ENCODE measurements at regions not wholly inside any gene's neighbourhood (a gene's known extent, or its start where the extent isn't known, plus 50 kb on each side); places are given as distances from the start of the nearest gene placed in this dataset.

GRCh38 chr7:50860598-50860997 is 77.9 kb upstream of the GRB10 start:
- H3K27me3 ChIP-seq (ENCODE audit: control insufficient read depth, insufficient read depth, low read length): peaks cover 5% of the 10 kb centered on the region
- no peaks in the 10 kb centered on the region for H3K9me3 ChIP-seq (ENCODE audit: control insufficient read depth, insufficient read depth, low read depth, low read length)
- H3K79me2 ChIP-seq (ENCODE audit: control insufficient read depth, insufficient read depth, low read length): no peaks in the 10 kb centered on the region
- no peak overlapping the region for H3K4me2 ChIP-seq (ENCODE audit: extremely low read depth, insufficient read depth, low read length)
- H3K4me1 ChIP-seq (ENCODE audit: control insufficient read depth, extremely low read depth, insufficient read depth, low read length): no peaks in the 10 kb centered on the region
- no peak overlapping the region for H3K9ac ChIP-seq (ENCODE audit: insufficient read depth, low read length)
- H3K36me3 ChIP-seq (ENCODE audit: control insufficient read depth, insufficient read depth, low read length): no peaks in the 10 kb centered on the region
- no peak for DNase-seq (ENCODE audit: low read depth in 2 of 2)
- no peak overlapping the region for H3K27ac ChIP-seq (ENCODE audit: insufficient read depth, low read length)
- H2AFZ ChIP-seq (ENCODE audit: low read length): no peak overlapping the region
- H3K4me3 ChIP-seq (replicated peaks in 1 of 4; ENCODE audit: control extremely low read depth in 1 of 4, insufficient read depth in 1 of 4, low read depth in 3 of 4, low read length in 4 of 4): no peak overlapping the region
- TF ChIP-seq EZH2 (IDR thresholded peaks at IDR 0.05; ENCODE audit: low read length, missing control alignments) (no peak), CTCF (conservative IDR thresholded peaks at IDR 0.05 in 1 of 2, IDR thresholded peaks at IDR 0.05 in 1 of 2; ENCODE audit: low read depth in 1 of 2, low read length in 2 of 2) (no peak)
- H4K20me1 ChIP-seq (ENCODE audit: control insufficient read depth, extremely low read depth, insufficient read depth, low read length): no peaks in the 10 kb centered on the region

GRCh38 chr7:50860174-50860573 is 77.5 kb upstream of the GRB10 start:
- peaks cover 7% of the 10 kb centered on the region for H3K27me3 ChIP-seq (ENCODE audit: control insufficient read depth, insufficient read depth, low read length)
- TF ChIP-seq EZH2 (IDR thresholded peaks at IDR 0.05; ENCODE audit: low read length, missing control alignments) (no peak), CTCF (conservative IDR thresholded peaks at IDR 0.05 in 1 of 2, IDR thresholded peaks at IDR 0.05 in 1 of 2; ENCODE audit: low read depth in 1 of 2, low read length in 2 of 2) (no peak)

GRCh38 chr7:50858528-50859245 is 76.0 kb upstream of the GRB10 start:
- Histone ChIP-seq H3K27me3 (ENCODE audit: control insufficient read depth, insufficient read depth, low read length) (peaks cover 9% of the 10 kb centered on the region), H3K4me2 (ENCODE audit: extremely low read depth, insufficient read depth, low read length) (no peak overlapping the region), H3K9ac (ENCODE audit: insufficient read depth, low read length) (no peak overlapping the region)

More at GRCh38 chr7:50860174-50860573, 77.5 kb upstream of the GRB10 start:
- no peak overlapping the region for H2AFZ ChIP-seq (ENCODE audit: low read length)
- no peak for DNase-seq (ENCODE audit: low read depth in 2 of 2)
- H3K4me3 ChIP-seq (replicated peaks in 1 of 4; ENCODE audit: control extremely low read depth in 1 of 4, insufficient read depth in 1 of 4, low read depth in 3 of 4, low read length in 4 of 4): no peak overlapping the region
- H3K4me1 ChIP-seq (ENCODE audit: control insufficient read depth, extremely low read depth, insufficient read depth, low read length): no peaks in the 10 kb centered on the region
- no peaks in the 10 kb centered on the region for H4K20me1 ChIP-seq (ENCODE audit: control insufficient read depth, extremely low read depth, insufficient read depth, low read length)
- H3K27ac ChIP-seq (ENCODE audit: insufficient read depth, low read length): no peak overlapping the region
- H3K79me2 ChIP-seq (ENCODE audit: control insufficient read depth, insufficient read depth, low read length): no peaks in the 10 kb centered on the region
- no peaks in the 10 kb centered on the region for H3K36me3 ChIP-seq (ENCODE audit: control insufficient read depth, insufficient read depth, low read length)
- H3K4me2 ChIP-seq (ENCODE audit: extremely low read depth, insufficient read depth, low read length): no peak overlapping the region
- H3K9ac ChIP-seq (ENCODE audit: insufficient read depth, low read length): no peak overlapping the region
- no peaks in the 10 kb centered on the region for H3K9me3 ChIP-seq (ENCODE audit: control insufficient read depth, insufficient read depth, low read depth, low read length)

More at GRCh38 chr7:50858528-50859245, 76.0 kb upstream of the GRB10 start:
- TF ChIP-seq CTCF (conservative IDR thresholded peaks at IDR 0.05 in 1 of 2, IDR thresholded peaks at IDR 0.05 in 1 of 2; ENCODE audit: low read depth in 1 of 2, low read length in 2 of 2): no peak
- TF ChIP-seq EZH2 (IDR thresholded peaks at IDR 0.05; ENCODE audit: low read length, missing control alignments): no peak
- DNase-seq (ENCODE audit: low read depth in 2 of 2): no peak
- Histone ChIP-seq H2AFZ (ENCODE audit: low read length) (no peak overlapping the region), H3K4me3 (replicated peaks in 1 of 4; ENCODE audit: control extremely low read depth in 1 of 4, insufficient read depth in 1 of 4, low read depth in 3 of 4, low read length in 4 of 4) (no peak overlapping the region), H3K79me2 (ENCODE audit: control insufficient read depth, insufficient read depth, low read length) (no peaks in the 10 kb centered on the region), H3K36me3 (ENCODE audit: control insufficient read depth, insufficient read depth, low read length) (no peaks in the 10 kb centered on the region), H3K4me1 (ENCODE audit: control insufficient read depth, extremely low read depth, insufficient read depth, low read length) (no peaks in the 10 kb centered on the region), H3K9me3 (ENCODE audit: control insufficient read depth, insufficient read depth, low read depth, low read length) (no peaks in the 10 kb centered on the region), H3K27ac (ENCODE audit: insufficient read depth, low read length) (no peak overlapping the region), H4K20me1 (ENCODE audit: control insufficient read depth, extremely low read depth, insufficient read depth, low read length) (no peaks in the 10 kb centered on the region)

Measured in fibroblast of lung (primary cell).